ENCODE measurements at regions not wholly inside any gene's neighbourhood (a gene's known extent, or its start where the extent isn't known, plus 50 kb on each side); places are given as distances from the start of the nearest gene placed in this dataset.
"Not testable (repeated sequence)": the region's sequence is repeated elsewhere in the genome, so short reads cannot be mapped to it uniquely, and the experiment has no call there.

DNA sequence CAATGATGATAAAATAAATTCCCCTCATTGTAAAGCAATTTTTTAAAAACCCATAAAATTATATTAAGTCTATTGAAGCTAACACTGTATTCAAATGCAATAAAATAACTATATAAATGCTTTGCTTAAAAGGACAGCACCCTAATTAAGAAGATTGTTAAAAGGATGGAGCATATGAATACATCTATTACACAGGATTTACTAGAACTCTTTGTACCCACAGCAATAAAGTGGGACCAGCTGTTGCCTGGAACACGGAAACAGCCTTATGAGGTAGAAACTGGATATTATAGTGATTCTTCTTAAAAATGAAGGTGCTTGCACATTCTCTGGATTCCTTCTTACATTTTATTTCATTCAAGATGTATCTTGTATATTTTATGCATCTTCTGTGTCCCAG lies 298.7 kb upstream of the KLF3 start:
- no peak for DNase-seq (ENCODE audit: low spot score)
- in situ Hi-C loops (cut with HindIII; ENCODE audit: low sequenced_read_pairs), result no loop called here

DNA sequence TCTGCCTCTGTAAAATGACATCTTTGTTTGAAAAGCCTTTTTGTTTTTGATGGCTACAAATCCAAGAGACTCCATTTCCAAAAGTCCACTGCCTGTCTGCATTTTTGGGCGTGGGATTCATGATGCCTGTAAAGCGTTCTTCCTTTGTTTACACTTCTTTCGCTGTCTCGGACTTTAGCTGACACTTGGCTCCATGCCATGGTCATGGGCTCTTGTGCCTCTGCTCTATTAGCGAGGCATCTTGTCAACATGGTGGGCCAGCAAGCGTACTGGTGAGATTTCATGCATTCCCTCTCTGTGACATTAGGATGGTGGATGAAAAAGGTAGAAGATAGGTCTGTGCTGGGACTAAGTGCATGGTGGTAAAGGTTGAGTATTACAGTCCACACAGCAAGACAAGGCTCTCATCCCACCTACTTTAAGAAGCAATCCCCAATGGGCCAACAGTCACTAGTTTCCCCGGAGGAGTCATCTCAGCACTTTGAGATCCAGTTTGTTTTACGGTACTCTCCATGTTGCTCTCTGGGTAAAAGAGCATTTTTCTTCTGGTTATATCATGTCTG lies 298.2 kb upstream of the KLF3 start:
- no peak for DNase-seq (ENCODE audit: low spot score)
- in situ Hi-C loops (cut with HindIII; ENCODE audit: low sequenced_read_pairs), result no loop called here

DNA sequence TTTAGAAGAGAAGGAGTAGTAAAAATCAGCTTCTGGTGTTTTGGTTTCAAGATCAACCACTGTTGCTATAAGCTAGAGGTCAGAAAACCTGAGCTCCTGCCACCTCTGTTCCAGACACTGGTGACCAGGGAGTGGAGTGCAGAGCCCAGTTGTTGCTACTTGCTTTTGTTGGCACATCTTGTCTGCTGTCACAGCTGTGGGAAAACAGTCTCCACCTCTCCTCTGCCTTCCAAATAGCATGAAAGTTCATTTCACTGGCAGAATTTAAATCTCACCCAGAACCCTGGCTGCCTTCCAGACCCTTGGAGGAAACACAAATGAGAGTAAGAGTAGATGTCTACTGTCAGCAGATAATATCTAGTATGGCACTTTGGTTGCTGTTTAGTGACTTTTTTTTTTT lies 297.5 kb upstream of the KLF3 start:
- in situ Hi-C loops (cut with HindIII; ENCODE audit: low sequenced_read_pairs), result no loop called here
- DNase-seq (ENCODE audit: low spot score), result no peak

DNA sequence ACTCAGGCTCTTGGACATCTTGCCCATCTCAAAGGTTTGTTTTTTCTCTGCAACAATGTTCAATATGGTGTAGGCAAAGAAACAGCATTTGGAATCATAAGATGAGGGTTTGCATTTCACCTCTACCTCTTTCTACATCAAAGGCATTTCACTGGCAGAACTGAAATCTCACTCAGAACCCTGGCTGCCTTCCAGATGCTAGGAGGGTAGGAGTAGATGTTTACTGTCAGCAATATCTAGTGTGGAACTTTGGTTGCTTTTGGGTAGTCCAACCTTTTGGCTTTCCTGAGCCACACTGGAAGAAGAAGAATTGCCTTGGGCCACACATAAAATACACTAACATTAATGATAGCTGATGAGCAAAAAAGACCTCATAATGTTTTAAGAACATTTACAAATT lies 297.0 kb upstream of the KLF3 start:
- no peak for DNase-seq (ENCODE audit: low spot score)
- in situ Hi-C loops (cut with HindIII; ENCODE audit: low sequenced_read_pairs), result no loop called here

DNA sequence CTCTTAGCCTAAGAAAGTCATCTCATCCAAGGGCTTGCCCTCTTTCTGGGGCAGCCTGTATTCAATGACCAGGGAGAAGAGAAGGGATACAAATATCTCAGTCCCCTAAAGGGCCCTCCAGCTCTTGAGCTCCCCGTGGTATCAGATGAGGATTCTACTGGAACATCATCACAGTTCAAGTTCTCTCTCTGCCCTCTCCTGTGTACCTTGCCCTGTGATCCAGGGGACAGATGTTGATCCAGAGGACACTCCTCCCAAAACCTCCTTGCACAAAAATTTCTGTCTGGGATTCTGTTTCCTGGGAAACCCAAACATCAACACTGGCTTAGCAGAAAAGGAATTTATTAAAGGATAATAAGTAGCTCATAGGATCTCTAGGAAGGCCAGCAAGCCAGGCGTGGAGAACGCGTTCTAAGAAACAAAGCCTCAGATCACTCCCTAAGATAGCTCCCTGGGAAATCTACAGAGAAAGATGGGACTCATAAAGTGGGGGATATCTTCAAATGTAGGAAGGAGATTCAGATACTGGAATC lies 296.3 kb upstream of the KLF3 start:
- no peak for DNase-seq (ENCODE audit: low spot score)
- in situ Hi-C loops (cut with HindIII; ENCODE audit: low sequenced_read_pairs), result no loop called here

DNA sequence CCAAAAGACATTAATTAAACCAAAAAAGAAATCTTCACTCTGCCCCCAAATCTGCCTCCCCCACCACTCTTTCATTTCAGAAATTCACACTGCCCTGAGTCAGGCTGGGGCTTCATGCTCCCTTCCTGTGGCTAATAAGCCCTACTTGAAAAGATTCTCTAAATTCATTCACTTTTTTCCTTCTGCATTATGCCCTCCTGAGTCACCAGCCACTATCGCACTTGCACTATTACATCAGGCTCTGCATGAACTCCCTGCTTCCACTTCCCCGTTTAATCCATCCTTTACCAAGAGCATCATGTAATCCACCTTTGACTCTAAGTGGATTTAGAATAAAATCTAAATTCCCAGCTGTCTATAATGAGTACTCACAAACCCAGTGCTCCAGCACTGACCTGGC lies 295.4 kb upstream of the KLF3 start:
- in situ Hi-C loops (cut with HindIII; ENCODE audit: low sequenced_read_pairs), result no loop called here
- DNase-seq (ENCODE audit: low spot score), result no peak

DNA sequence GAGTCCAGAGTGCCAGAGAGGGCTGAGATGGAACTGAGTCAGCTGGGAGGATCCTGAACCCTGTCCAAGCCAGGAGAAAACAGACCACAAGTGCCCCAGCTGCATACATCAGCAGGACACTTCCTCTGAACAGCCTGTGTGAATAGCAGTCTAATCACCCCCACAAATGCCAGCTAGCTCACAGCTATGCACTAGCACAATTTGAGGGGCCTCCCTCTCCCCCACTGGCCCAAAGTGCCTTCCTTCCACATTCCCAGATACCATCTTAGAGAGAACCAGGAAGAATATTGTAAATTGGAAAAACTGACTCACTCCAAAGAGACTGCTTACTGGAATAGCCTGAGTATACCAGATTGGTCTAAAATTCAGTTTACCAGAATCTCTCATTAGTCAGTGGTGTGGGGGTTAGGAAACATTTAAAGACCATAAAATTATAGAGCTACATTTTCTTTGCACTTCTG lies 292.6 kb upstream of the KLF3 start:
- in situ Hi-C loops (cut with HindIII; ENCODE audit: low sequenced_read_pairs), result no loop called here
- no peak for DNase-seq (ENCODE audit: low spot score)

DNA sequence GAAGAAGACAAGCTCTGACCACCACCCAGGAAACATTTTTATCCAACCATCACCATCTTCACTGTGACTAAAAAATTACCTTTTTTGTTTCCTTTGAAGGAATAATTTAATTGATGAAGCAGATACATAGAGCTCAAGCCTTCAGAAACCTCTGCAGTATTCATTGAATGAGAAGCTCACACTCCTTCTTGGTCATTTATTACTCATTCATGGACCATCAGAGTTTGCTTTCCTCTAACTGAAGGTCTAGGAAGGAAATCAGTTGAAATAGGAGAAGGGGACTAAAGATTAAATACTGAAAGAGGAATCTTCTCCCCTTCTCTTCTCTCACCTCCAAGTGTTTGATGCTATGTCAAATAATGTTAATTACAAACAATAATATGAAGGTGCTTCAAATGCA lies 290.6 kb upstream of the KLF3 start:
- no peak for DNase-seq (ENCODE audit: low spot score)
- in situ Hi-C loops (cut with HindIII; ENCODE audit: low sequenced_read_pairs), result no loop called here

DNA sequence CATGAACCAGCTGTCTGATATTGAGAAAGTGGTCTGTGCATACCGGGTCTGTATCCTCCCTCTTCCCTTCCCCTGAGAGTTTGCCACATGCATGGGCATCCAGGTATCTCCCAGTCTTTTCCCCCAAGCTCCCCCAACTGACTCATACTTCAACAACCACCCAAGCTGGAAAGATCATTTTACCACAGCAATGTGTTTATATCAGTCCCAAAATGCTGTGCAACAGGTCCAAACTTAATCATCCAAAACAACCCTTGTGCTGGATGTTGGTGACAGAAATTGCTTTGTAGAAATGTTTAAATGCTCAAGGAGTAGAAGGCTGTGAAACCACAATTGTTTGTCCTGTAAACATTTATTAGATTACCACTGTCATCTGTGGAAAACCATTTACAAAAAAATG lies 286.8 kb upstream of the KLF3 start:
- in situ Hi-C loops (cut with HindIII; ENCODE audit: low sequenced_read_pairs), result no loop called here

DNA sequence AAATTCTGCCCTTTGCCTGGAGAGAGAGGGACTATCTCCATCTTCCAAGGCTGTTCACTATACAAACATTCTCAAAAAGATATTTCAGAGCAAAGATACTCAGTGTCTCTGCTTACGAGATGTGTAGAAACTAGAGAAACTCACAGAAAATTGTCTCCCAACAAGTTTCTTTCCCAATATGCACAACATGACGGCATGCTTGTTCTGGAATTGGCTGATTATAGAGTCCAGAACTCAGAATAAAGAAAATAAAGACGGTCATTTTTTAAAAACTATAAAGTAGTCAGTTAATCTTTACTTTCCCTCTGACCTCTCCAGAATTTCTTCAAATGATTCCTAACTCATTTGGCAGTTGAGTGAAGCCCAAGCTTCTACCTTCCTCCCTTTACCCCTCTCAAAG lies 285.5 kb upstream of the KLF3 start:
- in situ Hi-C loops (cut with HindIII; ENCODE audit: low sequenced_read_pairs), result no loop called here

More for the DNA sequence above, 286.8 kb upstream of the KLF3 start:
- DNase-seq (ENCODE audit: low spot score), result no peak

DNA sequence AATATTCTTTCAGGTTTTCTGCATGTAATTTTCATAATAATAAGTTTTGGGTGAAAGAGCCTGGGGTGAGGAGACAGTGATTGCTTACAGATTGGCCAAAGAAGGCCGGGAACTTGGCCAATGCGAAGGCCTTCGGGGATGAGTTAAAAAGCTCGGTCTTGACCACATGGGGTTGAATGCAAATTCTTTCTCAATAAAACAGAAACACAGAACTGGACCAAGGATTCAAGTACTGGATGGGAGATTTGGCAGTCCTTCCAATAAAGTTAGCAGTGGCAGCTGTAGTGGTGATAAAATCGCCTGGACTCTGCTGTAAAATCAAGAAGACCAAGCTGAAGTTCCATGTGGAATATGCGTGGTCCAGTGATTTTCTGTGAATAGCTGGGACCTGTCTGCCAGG lies 282.2 kb upstream of the KLF3 start:
- DNase-seq (ENCODE audit: low spot score), result peak; percentile 8
- in situ Hi-C loops (cut with HindIII; ENCODE audit: low sequenced_read_pairs), result no loop called here

More for the DNA sequence above, 285.5 kb upstream of the KLF3 start:
- DNase-seq (ENCODE audit: low spot score), result no peak

DNA sequence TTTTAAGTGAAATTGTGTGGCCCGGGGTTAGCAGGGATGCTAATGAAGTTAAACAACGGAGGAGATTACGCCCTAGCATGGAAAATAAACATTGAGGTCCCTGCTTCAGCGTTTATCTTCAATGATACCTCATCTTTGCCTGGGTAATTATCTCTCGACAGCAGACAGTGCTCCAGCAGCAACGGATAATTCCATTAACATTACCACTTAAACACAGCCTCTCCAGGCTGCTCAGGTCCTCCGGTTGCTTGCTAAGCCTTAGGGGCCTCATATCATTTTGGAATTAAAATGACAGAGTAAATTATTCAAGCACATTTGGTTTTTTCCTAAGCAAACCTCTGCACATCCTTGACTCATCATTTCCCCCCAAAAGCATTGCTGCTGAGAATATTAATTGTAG lies 281.5 kb upstream of the KLF3 start:
- DNase-seq (ENCODE audit: low spot score), result no peak
- in situ Hi-C loops (cut with HindIII; ENCODE audit: low sequenced_read_pairs), result no loop called here

DNA sequence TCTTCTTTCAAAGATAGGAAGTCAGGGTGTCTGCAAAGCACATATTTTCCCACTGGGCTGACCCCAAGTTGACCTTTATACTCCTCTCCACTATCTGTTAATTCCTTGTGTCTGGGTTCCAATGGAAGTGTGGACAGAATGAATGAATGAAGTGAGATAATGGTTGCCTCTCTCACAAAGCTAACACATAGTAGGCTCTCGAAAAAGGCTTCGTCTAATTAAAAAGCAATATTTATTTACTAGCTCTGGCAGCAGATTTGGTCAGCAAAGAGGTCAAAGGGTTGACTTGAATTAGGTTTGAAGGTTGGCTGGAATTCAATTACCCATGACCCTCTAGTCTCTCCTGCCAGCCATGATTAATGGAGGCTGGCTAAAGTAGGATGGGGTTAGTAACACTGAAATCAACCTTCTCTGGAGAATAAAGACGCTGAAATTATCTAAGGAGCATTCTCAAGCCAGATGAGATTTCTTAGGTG lies 280.3 kb upstream of the KLF3 start:
- no peak for DNase-seq (ENCODE audit: low spot score)
- in situ Hi-C loops (cut with HindIII; ENCODE audit: low sequenced_read_pairs), result no loop called here

DNA sequence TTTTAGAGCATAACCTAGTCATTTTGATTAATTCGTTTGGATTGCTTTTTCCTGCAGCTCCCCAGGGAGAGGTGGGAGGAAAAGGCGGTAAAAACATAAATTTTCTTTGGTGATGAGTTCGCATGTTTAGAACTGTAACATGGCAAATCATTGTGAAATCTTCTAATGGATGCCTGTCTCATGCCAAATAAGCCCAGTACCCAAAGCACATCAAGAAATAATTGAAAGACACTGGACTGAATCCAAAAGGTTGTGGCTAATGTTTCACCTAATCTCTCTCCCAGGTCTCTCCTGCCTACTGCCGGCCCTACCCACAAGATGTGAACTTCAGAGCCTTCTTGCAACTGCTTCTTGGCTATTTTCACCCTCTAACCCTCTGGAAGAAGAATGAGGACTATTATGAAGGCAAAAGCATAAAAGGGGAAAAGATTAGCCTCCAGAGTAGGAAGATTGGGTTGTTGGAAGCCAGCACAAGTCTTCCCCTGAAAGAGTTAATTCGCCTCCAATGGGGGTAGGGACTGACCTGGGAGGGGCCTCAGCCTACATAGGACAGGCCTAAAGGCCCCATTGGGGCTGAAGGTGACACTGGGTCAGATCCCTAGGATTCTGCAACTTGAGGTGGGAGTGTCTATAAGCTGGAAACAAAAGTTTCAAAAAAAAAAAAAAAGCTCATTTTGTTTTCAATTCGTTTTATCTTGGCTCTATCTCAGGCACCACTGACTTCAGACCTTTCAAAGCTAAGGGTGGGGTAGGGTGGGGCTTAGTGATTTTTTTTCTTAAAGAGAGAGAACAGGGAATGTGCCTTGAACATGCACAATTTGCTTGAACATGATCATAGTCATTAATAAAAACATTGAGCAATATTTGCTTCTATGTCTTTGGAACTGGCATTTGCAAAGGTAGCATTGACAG lies 278.6 kb upstream of the KLF3 start:
- DNase-seq (ENCODE audit: low spot score), result no peak

DNA sequence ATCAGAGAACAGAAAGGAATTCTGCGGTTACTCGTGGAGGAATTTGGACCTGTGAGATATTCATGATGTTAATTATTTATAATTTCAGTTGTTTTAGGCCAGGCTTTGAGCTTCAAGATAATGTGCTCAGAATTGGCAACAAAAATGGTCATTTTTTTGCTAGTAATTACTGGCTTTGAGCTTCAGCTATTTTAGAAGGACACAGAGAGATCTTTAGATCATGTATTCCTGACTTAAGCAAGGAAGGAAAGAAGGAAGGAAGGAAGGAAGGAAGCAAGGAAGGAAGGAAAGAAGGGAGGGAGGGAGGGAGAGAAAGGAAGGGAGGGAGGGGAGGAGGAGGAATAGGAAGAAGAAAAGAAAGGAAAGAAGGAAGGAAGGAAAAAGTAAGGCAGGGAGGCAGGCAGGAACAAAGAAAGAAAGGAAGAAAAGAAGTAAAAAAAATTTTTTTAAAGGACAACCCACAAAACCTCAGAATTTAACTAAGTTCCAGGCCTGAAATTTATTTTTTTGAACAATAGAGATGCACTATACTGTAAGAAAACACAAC lies 277.9 kb upstream of the KLF3 start:
- DNase-seq (ENCODE audit: low spot score), result no peak
- in situ Hi-C loops (cut with HindIII; ENCODE audit: low sequenced_read_pairs), result no loop called here

More for the DNA sequence above, 278.6 kb upstream of the KLF3 start:
- in situ Hi-C loops (cut with HindIII; ENCODE audit: low sequenced_read_pairs), result no loop called here

DNA sequence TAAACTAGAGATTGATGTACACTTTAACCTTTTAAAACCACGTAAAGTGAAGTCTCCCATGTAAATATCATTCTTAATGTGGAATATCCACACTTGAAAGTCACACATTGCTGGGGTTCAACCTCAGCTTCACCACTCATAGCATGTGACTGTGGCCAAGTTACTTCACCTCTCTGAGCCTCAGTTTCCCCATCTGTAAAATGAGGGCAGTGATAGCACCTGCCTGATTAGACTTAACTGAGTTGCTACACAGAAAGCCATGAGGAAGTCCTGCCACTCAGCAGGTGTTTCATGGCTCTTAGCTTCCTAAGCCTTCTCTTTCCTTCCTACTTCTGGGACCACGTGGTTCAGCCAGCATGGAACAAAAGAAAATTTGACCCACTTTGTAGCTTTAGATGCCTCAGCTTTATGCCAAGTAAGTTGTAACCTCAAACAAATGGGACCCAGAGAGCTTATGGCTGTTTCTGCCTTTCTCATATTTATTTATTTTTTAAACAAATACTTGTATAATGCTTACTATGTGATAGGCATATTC lies 277.3 kb upstream of the KLF3 start:
- DNase-seq (ENCODE audit: low spot score), result no peak
- in situ Hi-C loops (cut with HindIII; ENCODE audit: low sequenced_read_pairs), result no loop called here

DNA sequence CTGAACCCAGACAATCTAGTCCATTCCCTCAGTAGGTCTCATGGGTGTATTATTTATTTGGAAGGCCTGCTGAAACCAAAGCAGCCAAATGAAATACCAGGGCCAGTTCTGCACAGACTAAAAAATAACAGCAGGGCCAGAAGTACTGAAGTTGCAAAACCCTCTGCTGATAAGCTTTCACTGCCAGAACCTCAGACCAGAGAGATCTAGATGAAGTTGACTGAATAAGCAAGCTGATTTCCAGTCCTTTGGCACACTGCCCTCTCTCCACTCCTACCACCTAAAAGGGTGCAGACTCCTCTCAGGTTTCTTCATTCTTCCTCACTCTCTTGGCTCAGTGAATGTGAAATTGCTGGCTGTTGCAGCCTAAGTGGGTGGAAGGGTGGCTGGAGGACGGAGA lies 276.7 kb upstream of the KLF3 start:
- no peak for DNase-seq (ENCODE audit: low spot score)
- in situ Hi-C loops (cut with HindIII; ENCODE audit: low sequenced_read_pairs), result no loop called here

DNA sequence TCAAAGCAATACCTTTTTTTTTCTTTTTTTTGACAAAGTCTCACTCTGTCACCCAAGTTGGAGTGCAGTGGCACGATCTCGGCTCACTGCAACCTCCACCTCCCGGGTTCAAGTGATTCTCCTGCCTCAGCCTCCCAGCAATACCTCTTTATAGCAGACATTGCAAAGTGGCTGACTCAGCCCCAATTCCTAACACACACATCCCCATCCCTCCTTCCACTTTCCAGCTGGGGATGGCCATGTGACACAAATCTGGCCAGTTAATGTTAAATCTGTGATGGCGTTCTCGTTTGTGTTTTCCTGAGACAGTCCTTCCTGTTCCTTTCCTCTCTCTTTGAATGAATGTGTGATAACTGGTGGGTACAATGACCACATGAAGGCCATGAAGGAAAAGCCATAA lies 276.2 kb upstream of the KLF3 start:
- DNase-seq (ENCODE audit: low spot score), result no peak
- in situ Hi-C loops (cut with HindIII; ENCODE audit: low sequenced_read_pairs), result no loop called here

DNA sequence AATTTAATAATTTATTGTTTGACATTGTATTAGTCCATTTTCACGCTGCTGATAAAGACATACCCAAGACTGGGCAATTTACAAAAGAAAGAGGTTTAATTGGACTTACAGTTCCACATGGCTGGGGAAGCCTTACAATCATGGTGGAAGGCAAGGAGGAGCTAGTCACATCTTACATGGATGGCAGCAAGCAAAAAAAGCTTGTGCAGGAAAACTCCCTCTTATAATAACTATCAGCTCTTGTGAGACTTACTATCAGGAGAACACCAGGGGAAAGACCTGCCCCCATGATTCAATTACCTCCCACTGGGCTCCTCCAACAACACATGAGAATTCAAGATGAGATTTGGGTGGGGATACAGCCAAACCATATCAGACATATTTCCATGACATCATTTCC lies 275.1 kb upstream of the KLF3 start:
- in situ Hi-C loops (cut with HindIII; ENCODE audit: low sequenced_read_pairs), result not testable (repeated sequence)

DNA sequence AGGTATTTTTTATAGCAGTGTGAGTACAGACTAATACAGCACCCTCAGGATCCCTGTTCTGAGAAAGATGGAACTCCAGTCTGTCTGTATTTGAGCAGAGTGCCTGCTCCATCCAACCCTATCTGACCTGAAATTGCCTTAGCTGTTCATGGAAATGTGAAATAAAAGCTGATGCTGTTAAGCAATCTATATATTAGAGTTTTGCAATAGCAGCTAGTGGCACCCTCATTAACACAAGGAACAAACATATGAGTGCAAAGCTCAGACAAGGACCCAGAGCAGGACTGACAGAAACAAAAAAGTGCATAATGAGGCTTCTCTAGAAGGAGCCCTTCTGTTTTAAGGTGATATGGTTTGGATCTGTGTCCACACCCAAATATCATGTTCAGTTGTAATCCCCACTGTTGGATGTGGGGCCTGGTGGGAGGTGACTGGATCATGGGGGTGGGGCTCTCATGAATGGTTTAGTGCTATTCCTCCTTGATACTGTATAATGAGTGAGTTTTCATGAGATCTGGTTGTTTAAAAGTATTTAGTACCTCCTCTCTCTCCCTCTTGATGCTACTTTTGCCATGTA lies 272.9 kb upstream of the KLF3 start:
- in situ Hi-C loops (cut with HindIII; ENCODE audit: low sequenced_read_pairs), result no loop called here

More for the DNA sequence above, 275.1 kb upstream of the KLF3 start:
- not testable (repeated sequence) for DNase-seq (ENCODE audit: low spot score)

More for the DNA sequence above, 272.9 kb upstream of the KLF3 start:
- DNase-seq (ENCODE audit: low spot score), result no peak
